WI38 (cell line): ENCODE measurements at regions not wholly inside any gene's neighbourhood (a gene's known extent, or its start where the extent isn't known, plus 50 kb on each side); places are given as distances from the start of the nearest gene placed in this dataset.

Experiments
- H3K4me3 ChIP-seq: 2 replicates; pipeline ENCODE4 v1.5.1; 2011; ENCODE audit warnings: low read depth, mild to moderate bottlenecking, control low read depth, low read length
- TF ChIP-seq, protein P1 (sequence below): IDR thresholded peaks from 2 replicates; pipeline ENCODE4 v1.5.1; 2012; ENCODE audit warnings: low read depth, mild to moderate bottlenecking, control low read depth, low read length

GRCh38 chr2:62568074-62568473, 62.1 kb upstream of the TMEM17 start:
- H3K4me3 ChIP-seq, result no peak overlapping the region
- TF ChIP-seq, protein P1, sequence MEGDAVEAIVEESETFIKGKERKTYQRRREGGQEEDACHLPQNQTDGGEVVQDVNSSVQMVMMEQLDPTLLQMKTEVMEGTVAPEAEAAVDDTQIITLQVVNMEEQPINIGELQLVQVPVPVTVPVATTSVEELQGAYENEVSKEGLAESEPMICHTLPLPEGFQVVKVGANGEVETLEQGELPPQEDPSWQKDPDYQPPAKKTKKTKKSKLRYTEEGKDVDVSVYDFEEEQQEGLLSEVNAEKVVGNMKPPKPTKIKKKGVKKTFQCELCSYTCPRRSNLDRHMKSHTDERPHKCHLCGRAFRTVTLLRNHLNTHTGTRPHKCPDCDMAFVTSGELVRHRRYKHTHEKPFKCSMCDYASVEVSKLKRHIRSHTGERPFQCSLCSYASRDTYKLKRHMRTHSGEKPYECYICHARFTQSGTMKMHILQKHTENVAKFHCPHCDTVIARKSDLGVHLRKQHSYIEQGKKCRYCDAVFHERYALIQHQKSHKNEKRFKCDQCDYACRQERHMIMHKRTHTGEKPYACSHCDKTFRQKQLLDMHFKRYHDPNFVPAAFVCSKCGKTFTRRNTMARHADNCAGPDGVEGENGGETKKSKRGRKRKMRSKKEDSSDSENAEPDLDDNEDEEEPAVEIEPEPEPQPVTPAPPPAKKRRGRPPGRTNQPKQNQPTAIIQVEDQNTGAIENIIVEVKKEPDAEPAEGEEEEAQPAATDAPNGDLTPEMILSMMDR, result no peak

DNA sequence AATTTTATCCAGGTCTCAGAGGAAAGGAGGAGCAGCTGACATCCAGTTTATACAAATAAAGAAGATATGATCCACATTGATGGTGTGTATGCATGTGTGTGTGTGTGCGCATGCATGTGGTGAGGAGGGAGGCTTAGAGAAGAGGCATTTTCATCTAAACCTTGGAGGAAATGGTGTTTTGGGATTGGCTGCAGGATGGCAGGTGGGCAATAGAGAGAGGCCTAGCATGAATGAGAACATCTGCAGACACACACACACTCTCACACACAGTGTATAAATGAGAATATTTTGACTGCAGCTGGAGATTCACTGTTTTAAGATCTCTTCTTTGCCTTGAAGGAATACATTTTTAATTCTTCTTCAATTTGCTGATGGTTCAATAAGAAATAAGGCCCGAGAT, 61.7 kb upstream of the TMEM17 start:
- TF ChIP-seq, protein P1, result no peak

DNA sequence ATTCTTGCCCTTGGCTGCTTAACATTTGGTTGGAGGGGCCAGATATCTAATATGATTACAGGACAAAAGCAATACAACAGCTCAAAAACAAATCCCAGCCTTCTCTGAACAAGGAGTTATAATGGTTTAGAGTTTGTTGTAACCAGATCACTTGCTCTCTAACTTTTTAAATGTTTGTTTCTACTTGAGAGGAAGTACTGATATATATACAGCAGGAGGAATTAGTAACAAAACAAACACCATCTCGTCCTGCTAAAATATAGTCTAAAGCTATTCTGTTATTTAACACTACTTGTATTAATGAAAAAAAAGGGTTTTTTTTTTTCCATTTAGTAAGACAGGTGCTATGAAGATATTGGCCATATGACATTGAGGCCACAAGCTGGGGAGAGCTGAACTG, 60.9 kb upstream of the TMEM17 start:
- no peak overlapping the region for H3K4me3 ChIP-seq
- TF ChIP-seq, protein P1, result no peak

More for the DNA sequence above, 61.7 kb upstream of the TMEM17 start:
- no peak overlapping the region for H3K4me3 ChIP-seq

- H3K4me3 ChIP-seq, result no peak overlapping the region
- TF ChIP-seq, protein P1, result no peak
Measured at GRCh38 chr2:62565309-62565908, 59.4 kb upstream of the TMEM17 start.

- H3K4me3 ChIP-seq, result no peak overlapping the region
- TF ChIP-seq, protein P1, result no peak
Measured at GRCh38 chr2:62564380-62565137, 58.6 kb upstream of the TMEM17 start.

- TF ChIP-seq, protein P1, result no peak
Measured at GRCh38 chr2:62561586-62561985, 55.6 kb upstream of the TMEM17 start.

GRCh38 chr2:62559582-62559981, 53.6 kb upstream of the TMEM17 start:
- TF ChIP-seq, protein P1, result no peak
- no peak overlapping the region for H3K4me3 ChIP-seq

More at GRCh38 chr2:62561586-62561985, 55.6 kb upstream of the TMEM17 start:
- H3K4me3 ChIP-seq, result no peak overlapping the region
